GM23338 (cell line): ENCODE measurements at regions not wholly inside any gene's neighbourhood (a gene's known extent, or its start where the extent isn't known, plus 50 kb on each side); places are given as distances from the start of the nearest gene placed in this dataset.

ENCODE experiments used
- ATAC-seq: fragments of 200-7000 bp; cut with Tn5 transposase; 3 replicates; pipeline ENCODE4 v1.9.1; 2020
- DNase-seq: peaks from one replicate; pipeline ENCODE4 v3.0.0-alpha.2; 2015; ENCODE audit warnings: low spot score
- H2AFZ ChIP-seq: fragments of 200-600 bp; sonication (generic); 2 replicates; pipeline ENCODE4 v1.8.0; 2016; ENCODE audit warnings: antibody characterized with exemption, mild to moderate bottlenecking, moderate library complexity
- H3F3A ChIP-seq: fragments of 200-600 bp; sonication (generic); replicated peaks from 2 replicates; pipeline ENCODE4 v1.8.0; 2017; ENCODE audit warnings: antibody characterized with exemption, mixed run types, low read depth
- H3K27ac ChIP-seq: fragments of 200-600 bp; sonication (generic); 2 replicates; pipeline ENCODE4 v1.6.1; 2016; ENCODE audit warnings: low read depth
- H3K27me3 ChIP-seq: fragments of 200-600 bp; sonication (generic); 2 replicates; pipeline ENCODE4 v1.8.0; 2016; ENCODE audit warnings: mild to moderate bottlenecking, mixed run types, moderate library complexity; ENCODE audit not compliant: insufficient read depth
- H3K36me3 ChIP-seq: fragments of 200-600 bp; sonication (generic); 2 replicates; pipeline ENCODE4 v1.8.0; 2016; ENCODE audit warnings: mild to moderate bottlenecking; ENCODE audit not compliant: insufficient read depth
- H3K4me1 ChIP-seq: fragments of 200-600 bp; sonication (generic); 2 replicates; pipeline ENCODE4 v1.8.0; 2016; ENCODE audit warnings: mild to moderate bottlenecking, moderate library complexity; ENCODE audit not compliant: insufficient read depth
- H3K4me2 ChIP-seq: fragments of 200-600 bp; sonication (generic); 2 replicates; pipeline ENCODE4 v1.7.1; 2017; ENCODE audit warnings: mixed run types
- H3K4me3 ChIP-seq: fragments of 200-600 bp; sonication (generic); 2 replicates; pipeline ENCODE4 v1.6.1; 2016; ENCODE audit warnings: mixed run types
- H3K79me2 ChIP-seq: fragments of 200-600 bp; sonication (generic); replicated peaks from 2 replicates; pipeline ENCODE4 v1.8.0; 2017; ENCODE audit warnings: mild to moderate bottlenecking; ENCODE audit not compliant: insufficient read depth
- H3K9me2 ChIP-seq: fragments of 200-600 bp; sonication (generic); 2 replicates; pipeline ENCODE4 v1.8.0; 2017; ENCODE audit not compliant: insufficient read depth
- H4K20me1 ChIP-seq: fragments of 200-600 bp; sonication (generic); replicated peaks from 2 replicates; pipeline ENCODE4 v1.8.0; 2017; ENCODE audit warnings: mild to moderate bottlenecking; ENCODE audit not compliant: insufficient read depth
- H3K27ac Mint-ChIP-seq: 2 replicates; pipeline ENCODE4 v1.8.0; 2020; ENCODE audit warnings: inconsistent platforms, mild to moderate bottlenecking, moderate library complexity, mixed read lengths
- H3K27me3 Mint-ChIP-seq: 3 replicates; pipeline ENCODE4 v1.8.0; 2022; ENCODE audit warnings: low read depth, mild to moderate bottlenecking, moderate library complexity, mixed read lengths, inconsistent platforms; ENCODE audit not compliant: insufficient read depth, poor library complexity
- H3K36me3 Mint-ChIP-seq: 3 replicates; pipeline ENCODE4 v1.8.0; 2021; ENCODE audit warnings: low read depth, mild to moderate bottlenecking, inconsistent platforms, moderate library complexity, mixed read lengths
- H3K4me1 Mint-ChIP-seq: 3 replicates; pipeline ENCODE4 v1.8.0; 2020; ENCODE audit warnings: mild to moderate bottlenecking, inconsistent platforms, mixed read lengths
- H3K4me3 Mint-ChIP-seq: 3 replicates; pipeline ENCODE4 v1.8.0; 2021; ENCODE audit warnings: moderate library complexity, mild to moderate bottlenecking, inconsistent platforms, mixed read lengths
- H3K9me3 Mint-ChIP-seq: 3 replicates; pipeline ENCODE4 v1.8.0; 2020; ENCODE audit warnings: moderate library complexity, mild to moderate bottlenecking, inconsistent platforms, mixed read lengths
- CREB1 ChIP-seq: fragments of 250-450 bp; sonication (Bioruptor Pico); IDR thresholded peaks from 2 replicates; pipeline ENCODE4 v1.5.0; 2020; ENCODE audit warnings: low read depth, mild to moderate bottlenecking, moderate library complexity
- CTCF ChIP-seq, 2 experiments: fragments of 200-600 bp in 1 of 2; sonication (generic) in 1 of 2; conservative IDR thresholded peaks; 2 replicates each; pipeline versions ENCODE4 v1.5.1 to v1.6.1; 2016 to 2017; ENCODE audit warnings: antibody characterized with exemption in 2 of 2, low read depth in 2 of 2, mild to moderate bottlenecking in 2 of 2, moderate library complexity in 1 of 2
- ETS1 ChIP-seq: IDR thresholded peaks from 2 replicates; pipeline ENCODE4 v1.6.1; 2016; ENCODE audit warnings: antibody characterized with exemption
- EZH2phosphoT487 ChIP-seq: fragments of 200-600 bp; sonication (generic); IDR thresholded peaks from one replicate; pipeline ENCODE4 v1.8.1; 2018; ENCODE audit warnings: antibody characterized with exemption; ENCODE audit not compliant: unreplicated experiment
- JUNB ChIP-seq: IDR thresholded peaks from one replicate; pipeline ENCODE4 v1.6.1; 2016; ENCODE audit warnings: antibody characterized with exemption; ENCODE audit not compliant: unreplicated experiment
- POLR2AphosphoS5 ChIP-seq: IDR thresholded peaks from 2 replicates; pipeline ENCODE4 v1.6.1; 2016; ENCODE audit warnings: antibody characterized with exemption, low read depth
- STAT1 ChIP-seq: IDR thresholded peaks from one replicate; pipeline ENCODE4 v1.6.1; 2016; ENCODE audit warnings: antibody characterized with exemption; ENCODE audit not compliant: unreplicated experiment
- ZNF114 ChIP-seq: fragments of 250-450 bp; sonication (Bioruptor Pico); IDR thresholded peaks from 2 replicates; pipeline ENCODE4 v1.5.0; 2020; ENCODE audit warnings: mild to moderate bottlenecking, moderate library complexity
- ZNF331 ChIP-seq: fragments of 250-450 bp; sonication (Bioruptor Pico); IDR thresholded peaks from 2 replicates; pipeline ENCODE4 v1.5.0; 2020; ENCODE audit warnings: low read depth, mild to moderate bottlenecking, moderate library complexity
- ZNF462 ChIP-seq: fragments of 250-450 bp; sonication (Bioruptor Pico); IDR thresholded peaks from 2 replicates; pipeline ENCODE4 v1.5.0; 2020; ENCODE audit warnings: mild to moderate bottlenecking, moderate library complexity

DNA sequence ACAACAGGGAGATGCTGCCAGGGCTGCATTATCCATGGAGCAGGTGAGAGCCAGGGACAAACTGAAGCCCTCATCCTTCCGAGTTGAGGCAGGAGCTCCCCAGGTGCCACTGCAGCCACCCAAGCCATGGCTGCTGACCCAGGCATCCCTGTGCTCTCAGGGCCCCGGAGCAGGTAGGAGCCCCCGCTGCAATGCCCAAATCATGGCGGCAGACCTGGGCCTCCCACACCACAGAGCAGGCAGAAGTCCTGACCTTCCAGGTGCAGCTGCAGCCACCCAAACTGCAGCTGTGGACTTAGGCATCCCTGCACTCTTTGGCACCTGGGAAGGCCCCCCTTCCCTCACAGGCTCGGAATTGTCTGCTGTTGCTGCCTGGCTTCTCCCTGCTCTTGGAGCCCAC, 443.6 kb downstream of the ARAP2 start (continued):
- no peak for TF ChIP-seq ZNF462 (CRISPR knock-in tag)

DNA sequence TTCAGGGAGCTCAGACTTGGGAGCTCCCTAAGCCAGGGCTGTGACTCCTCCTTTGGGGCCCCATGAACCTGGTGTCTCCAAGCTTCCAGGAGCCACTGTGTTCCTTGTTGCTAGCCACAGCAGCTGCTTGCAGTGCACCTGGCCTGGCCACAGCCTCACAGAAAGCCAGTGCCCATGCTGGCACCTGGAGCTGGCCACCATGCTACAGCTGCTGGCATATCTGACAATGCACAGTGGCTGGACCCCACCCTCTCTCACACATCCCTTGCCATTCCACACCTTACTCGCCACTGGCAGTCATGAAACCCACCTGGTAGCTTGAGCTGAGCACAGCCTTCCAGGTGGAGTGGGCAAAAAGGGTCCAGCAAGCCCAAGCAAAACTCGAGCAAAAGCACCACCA, 441.7 kb downstream of the ARAP2 start:
- Histone ChIP-seq H2AFZ (no peak overlapping the region), H3K4me3 (no peak overlapping the region), H3K27ac (no peak overlapping the region), H3K9me2 (peaks cover 12% of the 10 kb centered on the region), H3K27me3 (no peaks in the 10 kb centered on the region), H3K79me2 (no peaks in the 10 kb centered on the region), H3F3A (no peaks in the 10 kb centered on the region), H3K4me2 (no peak overlapping the region), H4K20me1 (no peaks in the 10 kb centered on the region), H3K36me3 (no peaks in the 10 kb centered on the region), H3K4me1 (no peaks in the 10 kb centered on the region)
- Mint-ChIP-seq H3K27me3 (no peaks in the 10 kb centered on the region), H3K36me3 (0 out of 3 replicates have a peak, but pooled peaks cover 6% of the 10 kb centered on the region), H3K4me1 (no peaks in the 10 kb centered on the region), H3K4me3 (no peak overlapping the region), H3K27ac (no peak overlapping the region), H3K9me3 (peaks cover 13% of the 10 kb centered on the region)
- TF ChIP-seq ZNF114 (CRISPR knock-in tag) (no peak), ETS1 (no peak), CREB1 (CRISPR knock-in tag) (no peak), CTCF (conservative IDR thresholded peaks at IDR 0.05; ENCODE audit: low read depth in 2 of 2) (no peak), EZH2phosphoT487 (no peak), STAT1 (no peak), ZNF331 (CRISPR knock-in tag) (no peak), POLR2AphosphoS5 (no peak), JUNB (no peak)
- ATAC-seq (no peak), DNase-seq (no peak)
